ENCODE measurements at regions not wholly inside any gene's neighbourhood (a gene's known extent, or its start where the extent isn't known, plus 50 kb on each side); places are given as distances from the start of the nearest gene placed in this dataset.
A peak's percentile ranks its signal among the peaks of the same experiment; 100 is the strongest.

- H3K27ac Mint-ChIP-seq = no peak overlapping the region
- no peak overlapping the region for H3K4me3 Mint-ChIP-seq
- no peaks in the 10 kb centered on the region for H3K9me3 Mint-ChIP-seq
- DNase-seq = no peak
- H3K36me3 Mint-ChIP-seq (ENCODE audit: low read depth) = no peaks in the 10 kb centered on the region
- TF ChIP-seq CTCF (IDR thresholded peaks at IDR 0.05) = no peak
- H3K27me3 Mint-ChIP-seq (ENCODE audit: low read depth, poor library complexity) = no peaks in the 10 kb centered on the region
- H3K4me1 Mint-ChIP-seq = peaks cover 38% of the 10 kb centered on the region
Observed at GRCh38 chr1:219754767-219755166, 141.9 kb upstream of the ZC3H11B start.

- no peak overlapping the region for H3K27ac Mint-ChIP-seq
- no peak for TF ChIP-seq CTCF (IDR thresholded peaks at IDR 0.05)
- peaks cover 36% of the 10 kb centered on the region for H3K4me1 Mint-ChIP-seq
- DNase-seq = no peak
- no peaks in the 10 kb centered on the region for H3K36me3 Mint-ChIP-seq (ENCODE audit: low read depth)
- H3K27me3 Mint-ChIP-seq (ENCODE audit: low read depth, poor library complexity) = no peaks in the 10 kb centered on the region
- no peak overlapping the region for H3K4me3 Mint-ChIP-seq
- no peaks in the 10 kb centered on the region for H3K9me3 Mint-ChIP-seq
Observed at GRCh38 chr1:219753914-219754313, 141.0 kb upstream of the ZC3H11B start.

- no peaks in the 10 kb centered on the region for H3K27me3 Mint-ChIP-seq (ENCODE audit: low read depth, poor library complexity)
- DNase-seq = no peak
- H3K4me3 Mint-ChIP-seq = no peak overlapping the region
- no peak overlapping the region for H3K27ac Mint-ChIP-seq
- H3K4me1 Mint-ChIP-seq = peaks cover 35% of the 10 kb centered on the region
- TF ChIP-seq CTCF (IDR thresholded peaks at IDR 0.05) = no peak
- no peaks in the 10 kb centered on the region for H3K9me3 Mint-ChIP-seq
- no peaks in the 10 kb centered on the region for H3K36me3 Mint-ChIP-seq (ENCODE audit: low read depth)
Observed at GRCh38 chr1:219752645-219753044, 139.7 kb upstream of the ZC3H11B start.

- Mint-ChIP-seq H3K4me3 (no peak overlapping the region), H3K36me3 (ENCODE audit: low read depth) (no peaks in the 10 kb centered on the region), H3K9me3 (no peaks in the 10 kb centered on the region), H3K27ac (peak overlapping the region; percentile 46), H3K4me1 (peaks cover 39% of the 10 kb centered on the region), H3K27me3 (ENCODE audit: low read depth, poor library complexity) (no peaks in the 10 kb centered on the region)
- DNase-seq = no peak
- TF ChIP-seq CTCF (IDR thresholded peaks at IDR 0.05) = no peak
Observed at GRCh38 chr1:219751870-219752507, 139.1 kb upstream of the ZC3H11B start.

GRCh38 chr1:219749370-219749769 lies 136.5 kb upstream of the ZC3H11B start:
- DNase-seq = no peak
- no peak overlapping the region for H3K4me3 Mint-ChIP-seq
- peaks cover 39% of the 10 kb centered on the region for H3K4me1 Mint-ChIP-seq
- H3K9me3 Mint-ChIP-seq = no peaks in the 10 kb centered on the region
- no peak for TF ChIP-seq CTCF (IDR thresholded peaks at IDR 0.05)
- H3K36me3 Mint-ChIP-seq (ENCODE audit: low read depth) = no peaks in the 10 kb centered on the region
- H3K27me3 Mint-ChIP-seq (ENCODE audit: low read depth, poor library complexity) = no peaks in the 10 kb centered on the region
- no peak overlapping the region for H3K27ac Mint-ChIP-seq

- H3K4me1 Mint-ChIP-seq = peaks cover 12% of the 10 kb centered on the region
- H3K36me3 Mint-ChIP-seq (ENCODE audit: low read depth) = no peaks in the 10 kb centered on the region
- TF ChIP-seq CTCF (IDR thresholded peaks at IDR 0.05) = no peak
- H3K27me3 Mint-ChIP-seq (ENCODE audit: low read depth, poor library complexity) = peaks cover 2% of the 10 kb centered on the region
- DNase-seq = no peak
- H3K9me3 Mint-ChIP-seq = no peaks in the 10 kb centered on the region
- no peak overlapping the region for H3K4me3 Mint-ChIP-seq
- H3K27ac Mint-ChIP-seq = no peak overlapping the region
Observed at GRCh38 chr1:219746141-219746540, 133.2 kb upstream of the ZC3H11B start.

Measured in nephron progenitor cell (in vitro differentiated cells).